Panc1 (cell line): ENCODE measurements at regions not wholly inside any gene's neighbourhood (a gene's known extent, or its start where the extent isn't known, plus 50 kb on each side); places are given as distances from the start of the nearest gene placed in this dataset.

ENCODE experiments used
- ATAC-seq: fragments of 200-7000 bp; cut with Tn5 transposase; 2 replicates; pipeline ENCODE4 v1.9.1; 2020; ENCODE audit warnings: mild to moderate bottlenecking, moderate library complexity
- BruUV-seq: library from RNA; stranded (reverse); fragments of 400-500 nt; replicated peaks from 2 replicates; lab custom pipeline; 2021; lab: Mats Ljungman, UMichigan
- CTCF ChIA-PET: fragments of 300-600 bp; sonication (Branson Sonifier 250); formaldehyde crosslinking; loops from one replicate; lab custom pipeline; 2022; ENCODE audit warnings: antibody characterized with exemption; lab: Charles Lee
- POLR2A ChIA-PET: fragments of 300-600 bp; sonication (Branson Sonifier 250); formaldehyde crosslinking; loops from one replicate; lab custom pipeline; 2022; ENCODE audit warnings: antibody characterized with exemption; lab: Charles Lee
- DNase-seq: peaks from one replicate; pipeline ENCODE4 v3.0.0-alpha.2; 2010; ENCODE audit warnings: low read depth, low spot score
- H3K27ac ChIP-seq: 2 replicates; pipeline ENCODE4 v1.5.1; 2011; ENCODE audit warnings: mild to moderate bottlenecking, low read length, inconsistent platforms
- H3K27me3 ChIP-seq: fragments of 200-500 bp; sonication (Bioruptor generic); 2 replicates; pipeline ENCODE4 v1.6.0; 2014; ENCODE audit warnings: low read length, inconsistent platforms; ENCODE audit not compliant: control insufficient read depth, insufficient read depth
- H3K36me3 ChIP-seq: fragments of 200-500 bp; sonication (Bioruptor generic); 2 replicates; pipeline ENCODE4 v1.5.1; 2014; ENCODE audit warnings: inconsistent platforms, mild to moderate bottlenecking, low read length, moderate library complexity; ENCODE audit not compliant: control insufficient read depth, insufficient read depth
- H3K4me1 ChIP-seq: 2 replicates; pipeline ENCODE4 v1.5.1; 2011; ENCODE audit warnings: inconsistent platforms, mild to moderate bottlenecking, low read length, moderate library complexity; ENCODE audit not compliant: control insufficient read depth, insufficient read depth
- H3K4me3 ChIP-seq, 2 experiments: 2 replicates each; pipeline ENCODE4 v1.5.1; 2011 to 2012; ENCODE audit warnings: low read depth in 2 of 2, low read length in 2 of 2, mild to moderate bottlenecking in 2 of 2, inconsistent platforms in 1 of 2, moderate library complexity in 1 of 2
- H3K9me3 ChIP-seq: fragments of 200-500 bp; sonication (Bioruptor generic); 2 replicates; pipeline ENCODE4 v1.5.1; 2014; ENCODE audit warnings: low read depth, mild to moderate bottlenecking, inconsistent platforms, low read length, moderate library complexity; ENCODE audit not compliant: control insufficient read depth, insufficient read depth
- POLR2AphosphoS5 ChIP-seq: IDR thresholded peaks from 2 replicates; pipeline ENCODE4 v1.6.1; 2012; ENCODE audit warnings: mild to moderate bottlenecking, low read depth, low read length, moderate library complexity
- SIN3A ChIP-seq: IDR thresholded peaks from 2 replicates; pipeline ENCODE4 v1.6.1; 2012; ENCODE audit warnings: low read depth, mild to moderate bottlenecking, low read length, moderate library complexity, borderline replicate concordance; ENCODE audit not compliant: insufficient read depth
- TCF7L2 ChIP-seq: IDR thresholded peaks from 2 replicates; pipeline ENCODE4 v1.6.1; 2011; ENCODE audit warnings: mild to moderate bottlenecking, low read depth, low read length, inconsistent platforms
- in situ Hi-C: cut with HindIII; loops from 2 replicates; pipeline ENCODE4 v1.10.0; 2016; ENCODE audit warnings: low sequenced_read_pairs, low pct_unique_long_range_greater_than_20kb
- intact Hi-C: fragments of 100-400 bp; cut with micrococcal nuclease; formaldehyde crosslinking; loops from one replicate; pipeline ENCODE4 v1.10.0; 2022; ENCODE audit not compliant: unreplicated experiment
- TF ChIP-seq, protein P1 (sequence below): fragments of 450-650 bp; IDR thresholded peaks from 2 replicates; pipeline ENCODE4 v1.5.1; 2017; ENCODE audit warnings: mild to moderate bottlenecking
- TF ChIP-seq, protein P2 (sequence below), 2 experiments: IDR thresholded peaks; 2 replicates each; pipeline ENCODE4 v1.6.1; 2011 to 2012; ENCODE audit warnings: low read depth in 2 of 2, control low read depth in 1 of 2, low read length in 1 of 2, mild to moderate bottlenecking in 1 of 2, moderate library complexity in 1 of 2; ENCODE audit not compliant: insufficient read depth in 1 of 2

DNA sequence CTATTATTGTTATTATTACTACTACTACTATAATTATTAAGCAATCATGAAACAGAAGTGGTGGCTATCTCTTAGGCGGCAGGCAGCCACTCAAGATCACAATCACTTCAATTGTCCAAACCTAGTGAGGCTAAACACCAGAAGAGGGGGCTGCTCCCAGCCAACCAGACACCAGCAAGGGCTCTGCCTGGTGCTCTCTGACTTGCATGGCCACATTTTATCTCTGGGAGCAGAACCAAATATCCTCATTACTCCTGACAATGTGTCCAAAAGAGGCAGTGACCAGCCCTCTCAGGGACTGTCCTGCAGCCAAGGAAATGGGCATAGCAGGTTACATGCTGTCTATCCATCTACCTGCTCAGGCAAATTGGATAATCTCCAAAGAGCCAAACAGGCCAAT lies 187.4 kb upstream of the PDE1C start:
- ATAC-seq, result no peak
- CTCF ChIA-PET, result no interaction called here

DNA sequence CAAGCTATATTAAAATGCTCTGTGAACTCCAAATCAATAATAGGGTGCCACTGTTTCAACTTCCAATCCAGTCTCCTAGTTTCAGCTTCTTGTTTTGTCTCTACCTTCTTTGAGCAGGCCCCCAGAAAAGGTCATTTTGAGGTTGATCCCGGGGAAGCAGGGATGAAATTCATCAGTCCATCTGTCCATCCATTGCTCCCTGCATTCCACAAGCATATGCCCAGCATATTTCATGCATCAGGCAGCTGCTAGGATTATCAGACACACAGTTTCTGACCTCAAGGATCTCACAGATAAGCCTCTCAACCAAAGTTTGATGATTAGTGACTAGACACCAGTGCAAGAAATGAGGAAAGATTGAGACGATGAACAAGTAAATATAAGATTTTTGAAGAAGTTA lies 186.6 kb upstream of the PDE1C start:
- Histone ChIP-seq H3K36me3 (no peaks in the 10 kb centered on the region), H3K9me3 (no peaks in the 10 kb centered on the region), H3K27ac (no peak overlapping the region), H3K27me3 (no peaks in the 10 kb centered on the region), H3K4me3 (no peak overlapping the region), H3K4me1 (no peaks in the 10 kb centered on the region)
- intact Hi-C loops (no loop called here), in situ Hi-C loops (no loop called here)
- TF ChIP-seq, protein P1, sequence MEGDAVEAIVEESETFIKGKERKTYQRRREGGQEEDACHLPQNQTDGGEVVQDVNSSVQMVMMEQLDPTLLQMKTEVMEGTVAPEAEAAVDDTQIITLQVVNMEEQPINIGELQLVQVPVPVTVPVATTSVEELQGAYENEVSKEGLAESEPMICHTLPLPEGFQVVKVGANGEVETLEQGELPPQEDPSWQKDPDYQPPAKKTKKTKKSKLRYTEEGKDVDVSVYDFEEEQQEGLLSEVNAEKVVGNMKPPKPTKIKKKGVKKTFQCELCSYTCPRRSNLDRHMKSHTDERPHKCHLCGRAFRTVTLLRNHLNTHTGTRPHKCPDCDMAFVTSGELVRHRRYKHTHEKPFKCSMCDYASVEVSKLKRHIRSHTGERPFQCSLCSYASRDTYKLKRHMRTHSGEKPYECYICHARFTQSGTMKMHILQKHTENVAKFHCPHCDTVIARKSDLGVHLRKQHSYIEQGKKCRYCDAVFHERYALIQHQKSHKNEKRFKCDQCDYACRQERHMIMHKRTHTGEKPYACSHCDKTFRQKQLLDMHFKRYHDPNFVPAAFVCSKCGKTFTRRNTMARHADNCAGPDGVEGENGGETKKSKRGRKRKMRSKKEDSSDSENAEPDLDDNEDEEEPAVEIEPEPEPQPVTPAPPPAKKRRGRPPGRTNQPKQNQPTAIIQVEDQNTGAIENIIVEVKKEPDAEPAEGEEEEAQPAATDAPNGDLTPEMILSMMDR, result no peak
- TF ChIP-seq SIN3A, result no peak
- TF ChIP-seq TCF7L2, result no peak
- no peak for TF ChIP-seq POLR2AphosphoS5
- TF ChIP-seq, protein P2, sequence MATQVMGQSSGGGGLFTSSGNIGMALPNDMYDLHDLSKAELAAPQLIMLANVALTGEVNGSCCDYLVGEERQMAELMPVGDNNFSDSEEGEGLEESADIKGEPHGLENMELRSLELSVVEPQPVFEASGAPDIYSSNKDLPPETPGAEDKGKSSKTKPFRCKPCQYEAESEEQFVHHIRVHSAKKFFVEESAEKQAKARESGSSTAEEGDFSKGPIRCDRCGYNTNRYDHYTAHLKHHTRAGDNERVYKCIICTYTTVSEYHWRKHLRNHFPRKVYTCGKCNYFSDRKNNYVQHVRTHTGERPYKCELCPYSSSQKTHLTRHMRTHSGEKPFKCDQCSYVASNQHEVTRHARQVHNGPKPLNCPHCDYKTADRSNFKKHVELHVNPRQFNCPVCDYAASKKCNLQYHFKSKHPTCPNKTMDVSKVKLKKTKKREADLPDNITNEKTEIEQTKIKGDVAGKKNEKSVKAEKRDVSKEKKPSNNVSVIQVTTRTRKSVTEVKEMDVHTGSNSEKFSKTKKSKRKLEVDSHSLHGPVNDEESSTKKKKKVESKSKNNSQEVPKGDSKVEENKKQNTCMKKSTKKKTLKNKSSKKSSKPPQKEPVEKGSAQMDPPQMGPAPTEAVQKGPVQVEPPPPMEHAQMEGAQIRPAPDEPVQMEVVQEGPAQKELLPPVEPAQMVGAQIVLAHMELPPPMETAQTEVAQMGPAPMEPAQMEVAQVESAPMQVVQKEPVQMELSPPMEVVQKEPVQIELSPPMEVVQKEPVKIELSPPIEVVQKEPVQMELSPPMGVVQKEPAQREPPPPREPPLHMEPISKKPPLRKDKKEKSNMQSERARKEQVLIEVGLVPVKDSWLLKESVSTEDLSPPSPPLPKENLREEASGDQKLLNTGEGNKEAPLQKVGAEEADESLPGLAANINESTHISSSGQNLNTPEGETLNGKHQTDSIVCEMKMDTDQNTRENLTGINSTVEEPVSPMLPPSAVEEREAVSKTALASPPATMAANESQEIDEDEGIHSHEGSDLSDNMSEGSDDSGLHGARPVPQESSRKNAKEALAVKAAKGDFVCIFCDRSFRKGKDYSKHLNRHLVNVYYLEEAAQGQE (IDR thresholded peaks at IDR 0.05; ENCODE audit: insufficient read depth in 1 of 2, low read depth in 2 of 2, low read length in 1 of 2), result no peak
- ATAC-seq (no peak), DNase-seq (no peak)
- no TSS peak for BruUV-seq
- ChIA-PET CTCF (no interaction called here), POLR2A (no interaction called here)

More for the DNA sequence above, 187.4 kb upstream of the PDE1C start:
- no peak overlapping the region for H3K4me3 ChIP-seq
- no peaks in the 10 kb centered on the region for H3K9me3 ChIP-seq
- DNase-seq, result no peak
- H3K36me3 ChIP-seq, result no peaks in the 10 kb centered on the region
- no peaks in the 10 kb centered on the region for H3K4me1 ChIP-seq
- no peaks in the 10 kb centered on the region for H3K27me3 ChIP-seq
- no peak overlapping the region for H3K27ac ChIP-seq
- TF ChIP-seq, protein P1, result no peak
- no peak for TF ChIP-seq POLR2AphosphoS5
- TF ChIP-seq, protein P2 (IDR thresholded peaks at IDR 0.05; ENCODE audit: insufficient read depth in 1 of 2, low read depth in 2 of 2, low read length in 1 of 2), result no peak
- TF ChIP-seq TCF7L2, result no peak
- no peak for TF ChIP-seq SIN3A
- POLR2A ChIA-PET, result no interaction called here
- in situ Hi-C loops, result no loop called here
- intact Hi-C loops, result no loop called here
- no TSS peak for BruUV-seq
